ENCODE measurements at regions not wholly inside any gene's neighbourhood (a gene's known extent, or its start where the extent isn't known, plus 50 kb on each side); places are given as distances from the start of the nearest gene placed in this dataset.

DNA sequence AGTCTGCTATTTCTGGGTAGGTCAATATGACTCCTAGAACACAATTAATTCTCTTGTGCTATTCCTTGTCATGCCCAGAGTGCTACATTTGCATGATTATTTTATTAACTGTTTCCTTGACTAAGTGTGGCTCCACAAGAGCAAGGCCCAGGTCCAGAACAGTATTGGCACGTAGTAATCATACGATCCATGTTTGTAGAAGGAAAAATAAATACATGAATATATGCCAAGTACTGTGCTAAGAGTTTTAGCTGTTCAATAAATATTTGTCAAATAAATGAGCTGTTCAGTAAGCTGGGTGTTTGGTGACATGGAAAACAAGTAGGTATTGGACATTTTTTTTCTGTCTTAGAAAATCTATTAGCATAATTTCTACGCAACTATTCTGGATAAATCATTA is 995.9 kb downstream of the MAT2B start:
- no peak for TF ChIP-seq SMC3 (conservative IDR thresholded peaks at IDR 0.05; ENCODE audit: poor library complexity)
- TF ChIP-seq, protein P1, sequence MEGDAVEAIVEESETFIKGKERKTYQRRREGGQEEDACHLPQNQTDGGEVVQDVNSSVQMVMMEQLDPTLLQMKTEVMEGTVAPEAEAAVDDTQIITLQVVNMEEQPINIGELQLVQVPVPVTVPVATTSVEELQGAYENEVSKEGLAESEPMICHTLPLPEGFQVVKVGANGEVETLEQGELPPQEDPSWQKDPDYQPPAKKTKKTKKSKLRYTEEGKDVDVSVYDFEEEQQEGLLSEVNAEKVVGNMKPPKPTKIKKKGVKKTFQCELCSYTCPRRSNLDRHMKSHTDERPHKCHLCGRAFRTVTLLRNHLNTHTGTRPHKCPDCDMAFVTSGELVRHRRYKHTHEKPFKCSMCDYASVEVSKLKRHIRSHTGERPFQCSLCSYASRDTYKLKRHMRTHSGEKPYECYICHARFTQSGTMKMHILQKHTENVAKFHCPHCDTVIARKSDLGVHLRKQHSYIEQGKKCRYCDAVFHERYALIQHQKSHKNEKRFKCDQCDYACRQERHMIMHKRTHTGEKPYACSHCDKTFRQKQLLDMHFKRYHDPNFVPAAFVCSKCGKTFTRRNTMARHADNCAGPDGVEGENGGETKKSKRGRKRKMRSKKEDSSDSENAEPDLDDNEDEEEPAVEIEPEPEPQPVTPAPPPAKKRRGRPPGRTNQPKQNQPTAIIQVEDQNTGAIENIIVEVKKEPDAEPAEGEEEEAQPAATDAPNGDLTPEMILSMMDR (IDR thresholded peaks at IDR 0.05; ENCODE audit: poor library complexity, severe bottlenecking) = no peak
- no peak for TF ChIP-seq EP300 (conservative IDR thresholded peaks at IDR 0.05; ENCODE audit: poor library complexity, severe bottlenecking)
- TF ChIP-seq EZH2 (IDR thresholded peaks at IDR 0.05; ENCODE audit: borderline replicate concordance, insufficient read depth, low read length, poor library complexity, severe bottlenecking) = no peak
- TF ChIP-seq POLR2AphosphoS5 (IDR thresholded peaks at IDR 0.05) = no peak
- TF ChIP-seq, protein P2, sequence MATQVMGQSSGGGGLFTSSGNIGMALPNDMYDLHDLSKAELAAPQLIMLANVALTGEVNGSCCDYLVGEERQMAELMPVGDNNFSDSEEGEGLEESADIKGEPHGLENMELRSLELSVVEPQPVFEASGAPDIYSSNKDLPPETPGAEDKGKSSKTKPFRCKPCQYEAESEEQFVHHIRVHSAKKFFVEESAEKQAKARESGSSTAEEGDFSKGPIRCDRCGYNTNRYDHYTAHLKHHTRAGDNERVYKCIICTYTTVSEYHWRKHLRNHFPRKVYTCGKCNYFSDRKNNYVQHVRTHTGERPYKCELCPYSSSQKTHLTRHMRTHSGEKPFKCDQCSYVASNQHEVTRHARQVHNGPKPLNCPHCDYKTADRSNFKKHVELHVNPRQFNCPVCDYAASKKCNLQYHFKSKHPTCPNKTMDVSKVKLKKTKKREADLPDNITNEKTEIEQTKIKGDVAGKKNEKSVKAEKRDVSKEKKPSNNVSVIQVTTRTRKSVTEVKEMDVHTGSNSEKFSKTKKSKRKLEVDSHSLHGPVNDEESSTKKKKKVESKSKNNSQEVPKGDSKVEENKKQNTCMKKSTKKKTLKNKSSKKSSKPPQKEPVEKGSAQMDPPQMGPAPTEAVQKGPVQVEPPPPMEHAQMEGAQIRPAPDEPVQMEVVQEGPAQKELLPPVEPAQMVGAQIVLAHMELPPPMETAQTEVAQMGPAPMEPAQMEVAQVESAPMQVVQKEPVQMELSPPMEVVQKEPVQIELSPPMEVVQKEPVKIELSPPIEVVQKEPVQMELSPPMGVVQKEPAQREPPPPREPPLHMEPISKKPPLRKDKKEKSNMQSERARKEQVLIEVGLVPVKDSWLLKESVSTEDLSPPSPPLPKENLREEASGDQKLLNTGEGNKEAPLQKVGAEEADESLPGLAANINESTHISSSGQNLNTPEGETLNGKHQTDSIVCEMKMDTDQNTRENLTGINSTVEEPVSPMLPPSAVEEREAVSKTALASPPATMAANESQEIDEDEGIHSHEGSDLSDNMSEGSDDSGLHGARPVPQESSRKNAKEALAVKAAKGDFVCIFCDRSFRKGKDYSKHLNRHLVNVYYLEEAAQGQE (IDR thresholded peaks at IDR 0.05; ENCODE audit: borderline replicate concordance) = no peak
- TF ChIP-seq RAD21 (conservative IDR thresholded peaks at IDR 0.05) = no peak
- no peak for TF ChIP-seq MXI1 (conservative IDR thresholded peaks at IDR 0.05; ENCODE audit: poor library complexity, severe bottlenecking)
- no peak for TF ChIP-seq TAF1 (IDR thresholded peaks at IDR 0.05; ENCODE audit: low read depth)
